ENCODE measurements at regions not wholly inside any gene's neighbourhood (a gene's known extent, or its start where the extent isn't known, plus 50 kb on each side); places are given as distances from the start of the nearest gene placed in this dataset.

- Histone ChIP-seq H3K9ac (ENCODE audit: low read depth, low read length) (no peak overlapping the region), H3K36me3 (ENCODE audit: insufficient read depth, low read length) (no peaks in the 10 kb centered on the region), H3K27me3 (ENCODE audit: insufficient read depth, low read length) (no peaks in the 10 kb centered on the region), H3K9me3 (ENCODE audit: insufficient read depth, low read depth, low read length) (no peaks in the 10 kb centered on the region), H3K4me1 (ENCODE audit: insufficient read depth, low read length) (peaks cover 4% of the 10 kb centered on the region), H3K4me3 (ENCODE audit: low read length) (no peak overlapping the region), H3K27ac (ENCODE audit: low read depth, low read length) (no peak overlapping the region)
- WGBS: 83% methylated on average over 1 of the region's 1 CpG
These were observed 210.6 kb upstream of the DKK2 start for GRCh38 chr4:107246761-107247160.

- Histone ChIP-seq H3K4me3 (ENCODE audit: low read length) (no peak overlapping the region), H3K9ac (ENCODE audit: low read depth, low read length) (no peak overlapping the region), H3K27me3 (ENCODE audit: insufficient read depth, low read length) (no peaks in the 10 kb centered on the region), H3K4me1 (ENCODE audit: insufficient read depth, low read length) (peaks cover 4% of the 10 kb centered on the region), H3K27ac (ENCODE audit: low read depth, low read length) (no peak overlapping the region), H3K9me3 (ENCODE audit: insufficient read depth, low read depth, low read length) (no peaks in the 10 kb centered on the region), H3K36me3 (ENCODE audit: insufficient read depth, low read length) (no peaks in the 10 kb centered on the region)
- 92% methylated on average over 4 of the region's 4 CpGs for WGBS
These were observed 207.1 kb upstream of the DKK2 start for GRCh38 chr4:107243141-107243781.

- no peaks in the 10 kb centered on the region for H3K4me1 ChIP-seq (ENCODE audit: insufficient read depth, low read length)
- H3K27ac ChIP-seq (ENCODE audit: low read depth, low read length): no peak overlapping the region
- no peak overlapping the region for H3K4me3 ChIP-seq (ENCODE audit: low read length)
- H3K9ac ChIP-seq (ENCODE audit: low read depth, low read length): no peak overlapping the region
- H3K36me3 ChIP-seq (ENCODE audit: insufficient read depth, low read length): no peaks in the 10 kb centered on the region
- no peaks in the 10 kb centered on the region for H3K27me3 ChIP-seq (ENCODE audit: insufficient read depth, low read length)
- H3K9me3 ChIP-seq (ENCODE audit: insufficient read depth, low read depth, low read length): no peaks in the 10 kb centered on the region
These were observed 184.9 kb upstream of the DKK2 start for GRCh38 chr4:107220976-107221375.

- Histone ChIP-seq H3K9me3 (ENCODE audit: insufficient read depth, low read depth, low read length) (no peaks in the 10 kb centered on the region), H3K9ac (ENCODE audit: low read depth, low read length) (no peak overlapping the region), H3K4me3 (ENCODE audit: low read length) (no peak overlapping the region), H3K27ac (ENCODE audit: low read depth, low read length) (no peak overlapping the region), H3K36me3 (ENCODE audit: insufficient read depth, low read length) (no peaks in the 10 kb centered on the region), H3K4me1 (ENCODE audit: insufficient read depth, low read length) (no peaks in the 10 kb centered on the region), H3K27me3 (ENCODE audit: insufficient read depth, low read length) (no peaks in the 10 kb centered on the region)
- WGBS: 100% methylated on average over 1 of the region's 1 CpG
These were observed 183.6 kb upstream of the DKK2 start for GRCh38 chr4:107219681-107220080.

GRCh38 chr4:107216379-107216778, 180.3 kb upstream of the DKK2 start:
- Histone ChIP-seq H3K36me3 (ENCODE audit: insufficient read depth, low read length) (no peaks in the 10 kb centered on the region), H3K4me3 (ENCODE audit: low read length) (no peak overlapping the region), H3K9ac (ENCODE audit: low read depth, low read length) (no peak overlapping the region), H3K4me1 (ENCODE audit: insufficient read depth, low read length) (no peaks in the 10 kb centered on the region), H3K27me3 (ENCODE audit: insufficient read depth, low read length) (no peaks in the 10 kb centered on the region), H3K27ac (ENCODE audit: low read depth, low read length) (no peak overlapping the region), H3K9me3 (ENCODE audit: insufficient read depth, low read depth, low read length) (no peaks in the 10 kb centered on the region)

GRCh38 chr4:107215222-107215621, 179.1 kb upstream of the DKK2 start:
- H3K4me1 ChIP-seq (ENCODE audit: insufficient read depth, low read length): no peaks in the 10 kb centered on the region
- WGBS: 93% methylated on average over 1 of the region's 1 CpG

GRCh38 chr4:107213880-107214279, 177.8 kb upstream of the DKK2 start:
- no peaks in the 10 kb centered on the region for H3K27me3 ChIP-seq (ENCODE audit: insufficient read depth, low read length)
- no peaks in the 10 kb centered on the region for H3K36me3 ChIP-seq (ENCODE audit: insufficient read depth, low read length)
- no peaks in the 10 kb centered on the region for H3K4me1 ChIP-seq (ENCODE audit: insufficient read depth, low read length)
- 92% methylated on average over 1 of the region's 2 CpGs for WGBS
- H3K27ac ChIP-seq (ENCODE audit: low read depth, low read length): no peak overlapping the region
- no peaks in the 10 kb centered on the region for H3K9me3 ChIP-seq (ENCODE audit: insufficient read depth, low read depth, low read length)
- no peak overlapping the region for H3K9ac ChIP-seq (ENCODE audit: low read depth, low read length)
- no peak overlapping the region for H3K4me3 ChIP-seq (ENCODE audit: low read length)

More at GRCh38 chr4:107215222-107215621, 179.1 kb upstream of the DKK2 start:
- no peak overlapping the region for H3K27ac ChIP-seq (ENCODE audit: low read depth, low read length)
- H3K4me3 ChIP-seq (ENCODE audit: low read length): no peak overlapping the region
- H3K36me3 ChIP-seq (ENCODE audit: insufficient read depth, low read length): no peaks in the 10 kb centered on the region
- H3K9me3 ChIP-seq (ENCODE audit: insufficient read depth, low read depth, low read length): no peaks in the 10 kb centered on the region
- H3K27me3 ChIP-seq (ENCODE audit: insufficient read depth, low read length): no peaks in the 10 kb centered on the region
- no peak overlapping the region for H3K9ac ChIP-seq (ENCODE audit: low read depth, low read length)

- H3K4me1 ChIP-seq (ENCODE audit: insufficient read depth, low read length): no peaks in the 10 kb centered on the region
- no peak overlapping the region for H3K9ac ChIP-seq (ENCODE audit: low read depth, low read length)
- no peak overlapping the region for H3K27ac ChIP-seq (ENCODE audit: low read depth, low read length)
- H3K36me3 ChIP-seq (ENCODE audit: insufficient read depth, low read length): no peaks in the 10 kb centered on the region
- no peak overlapping the region for H3K4me3 ChIP-seq (ENCODE audit: low read length)
- no peaks in the 10 kb centered on the region for H3K27me3 ChIP-seq (ENCODE audit: insufficient read depth, low read length)
- no peaks in the 10 kb centered on the region for H3K9me3 ChIP-seq (ENCODE audit: insufficient read depth, low read depth, low read length)
- WGBS: 98% methylated on average over 3 of the region's 3 CpGs
These were observed 177.3 kb upstream of the DKK2 start for GRCh38 chr4:107213410-107213809.

GRCh38 chr4:107212565-107212964, 176.5 kb upstream of the DKK2 start:
- Histone ChIP-seq H3K4me1 (ENCODE audit: insufficient read depth, low read length) (no peaks in the 10 kb centered on the region), H3K27ac (ENCODE audit: low read depth, low read length) (no peak overlapping the region), H3K36me3 (ENCODE audit: insufficient read depth, low read length) (no peaks in the 10 kb centered on the region), H3K27me3 (ENCODE audit: insufficient read depth, low read length) (no peaks in the 10 kb centered on the region), H3K9ac (ENCODE audit: low read depth, low read length) (no peak overlapping the region), H3K4me3 (ENCODE audit: low read length) (no peak overlapping the region), H3K9me3 (ENCODE audit: insufficient read depth, low read depth, low read length) (no peaks in the 10 kb centered on the region)
- 100% methylated on average over 2 of the region's 2 CpGs for WGBS

- no peak overlapping the region for H3K9ac ChIP-seq (ENCODE audit: low read depth, low read length)
- H3K27me3 ChIP-seq (ENCODE audit: insufficient read depth, low read length): no peaks in the 10 kb centered on the region
- no peak overlapping the region for H3K27ac ChIP-seq (ENCODE audit: low read depth, low read length)
- H3K4me3 ChIP-seq (ENCODE audit: low read length): no peak overlapping the region
- H3K4me1 ChIP-seq (ENCODE audit: insufficient read depth, low read length): no peaks in the 10 kb centered on the region
- WGBS: 98% methylated on average over 13 of the region's 13 CpGs
- no peaks in the 10 kb centered on the region for H3K36me3 ChIP-seq (ENCODE audit: insufficient read depth, low read length)
- H3K9me3 ChIP-seq (ENCODE audit: insufficient read depth, low read depth, low read length): no peaks in the 10 kb centered on the region
These were observed 174.5 kb upstream of the DKK2 start for GRCh38 chr4:107210450-107211239.

GRCh38 chr4:107203733-107204132, 167.6 kb upstream of the DKK2 start:
- Histone ChIP-seq H3K27me3 (ENCODE audit: insufficient read depth, low read length) (no peaks in the 10 kb centered on the region), H3K9me3 (ENCODE audit: insufficient read depth, low read depth, low read length) (no peaks in the 10 kb centered on the region), H3K4me3 (ENCODE audit: low read length) (no peak overlapping the region), H3K9ac (ENCODE audit: low read depth, low read length) (no peak overlapping the region), H3K36me3 (ENCODE audit: insufficient read depth, low read length) (no peaks in the 10 kb centered on the region), H3K27ac (ENCODE audit: low read depth, low read length) (no peak overlapping the region), H3K4me1 (ENCODE audit: insufficient read depth, low read length) (no peaks in the 10 kb centered on the region)
- WGBS: 93% methylated on average over 8 of the region's 8 CpGs
